Fibroblast of skin of scalp (primary cell): ENCODE measurements at regions not wholly inside any gene's neighbourhood (a gene's known extent, or its start where the extent isn't known, plus 50 kb on each side); places are given as distances from the start of the nearest gene placed in this dataset.
"Not testable (repeated sequence)": the region's sequence is repeated elsewhere in the genome, so short reads cannot be mapped to it uniquely, and the experiment has no call there.

Source experiments
- DNase-seq: peaks from one replicate; pipeline ENCODE4 v3.0.0-alpha.2; 2013

- no peak for DNase-seq
Observed at GRCh38 chrX:99398545-99398944, 1011.5 kb downstream of the PCDH19 start.

DNA sequence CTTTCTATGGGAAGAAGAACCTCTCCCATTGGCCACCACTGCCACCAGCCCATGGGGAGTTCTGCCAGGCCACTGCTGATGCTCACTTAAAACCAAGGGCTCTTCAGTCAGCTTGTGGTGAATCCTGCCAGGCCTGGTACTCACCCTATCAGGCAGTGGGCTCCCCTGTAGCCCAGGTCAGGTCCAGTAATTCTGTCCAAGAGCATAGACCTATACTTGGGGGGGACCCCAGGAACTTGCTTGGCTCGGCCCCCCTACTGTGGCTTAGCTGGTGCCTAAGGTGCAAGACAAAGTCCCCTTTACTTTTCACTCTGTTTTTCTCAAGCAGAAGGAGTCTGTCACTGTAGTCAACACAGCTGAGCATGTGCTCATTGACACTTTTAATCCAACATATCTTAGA, 1012.2 kb downstream of the PCDH19 start:
- no peak for DNase-seq

DNA sequence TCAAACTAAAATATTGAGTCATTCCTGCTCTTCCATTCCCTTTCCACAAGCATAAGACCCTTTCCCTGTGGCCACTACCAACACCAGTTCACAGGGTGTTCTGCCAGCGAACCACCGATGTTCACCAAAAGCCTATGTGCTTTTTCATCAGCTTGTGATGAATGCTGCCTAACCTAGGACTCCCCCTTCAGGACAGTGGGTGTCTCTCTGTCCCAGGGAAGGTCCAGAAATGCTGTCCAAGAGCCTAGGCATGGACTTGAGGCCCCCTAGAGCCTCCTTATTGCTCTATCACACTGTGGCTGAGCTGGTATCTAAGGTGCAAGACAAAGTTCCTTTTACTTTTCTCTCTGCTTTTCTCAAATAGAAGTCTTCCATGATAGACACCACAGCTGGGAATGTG, 1015.6 kb downstream of the PCDH19 start:
- DNase-seq, result no peak

- DNase-seq, result no peak
Observed at GRCh38 chrX:99384594-99385374, 1025.3 kb downstream of the PCDH19 start.

DNA sequence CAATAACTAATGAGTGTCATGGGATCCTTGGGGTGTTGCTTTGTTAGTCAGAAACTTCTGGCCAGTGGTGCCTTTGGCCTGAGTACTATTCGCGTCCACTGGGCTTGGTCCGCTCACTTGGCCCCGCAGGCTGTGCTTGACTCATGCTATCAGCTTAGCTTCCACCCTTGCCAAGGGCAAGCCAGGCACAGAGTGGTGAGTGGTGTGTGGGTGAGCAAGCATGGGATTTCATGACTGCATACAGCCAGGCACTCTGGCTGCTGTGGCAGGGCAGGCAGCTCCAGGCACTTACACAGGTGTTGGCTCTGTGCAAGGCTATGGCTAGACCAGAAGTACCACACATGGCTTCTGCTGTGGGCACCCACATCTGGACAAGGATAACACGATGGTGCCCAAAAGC, 1026.3 kb downstream of the PCDH19 start:
- DNase-seq, result no peak

GRCh38 chrX:99371976-99372595, 1038.0 kb downstream of the PCDH19 start:
- DNase-seq, result no peak

GRCh38 chrX:99353412-99353811, 1056.7 kb downstream of the PCDH19 start:
- no peak for DNase-seq

GRCh38 chrX:99348256-99348655, 1061.8 kb downstream of the PCDH19 start:
- no peak for DNase-seq

- DNase-seq, result no peak
Observed at GRCh38 chrX:99308302-99308701, 1101.8 kb downstream of the PCDH19 start.

GRCh38 chrX:99305573-99305972, 1104.5 kb downstream of the PCDH19 start:
- DNase-seq, result no peak

- DNase-seq, result peak; percentile 10
Observed at GRCh38 chrX:99301990-99302389, 1108.1 kb downstream of the PCDH19 start.

GRCh38 chrX:99271641-99272040, 1138.4 kb downstream of the PCDH19 start:
- no peak for DNase-seq

DNA sequence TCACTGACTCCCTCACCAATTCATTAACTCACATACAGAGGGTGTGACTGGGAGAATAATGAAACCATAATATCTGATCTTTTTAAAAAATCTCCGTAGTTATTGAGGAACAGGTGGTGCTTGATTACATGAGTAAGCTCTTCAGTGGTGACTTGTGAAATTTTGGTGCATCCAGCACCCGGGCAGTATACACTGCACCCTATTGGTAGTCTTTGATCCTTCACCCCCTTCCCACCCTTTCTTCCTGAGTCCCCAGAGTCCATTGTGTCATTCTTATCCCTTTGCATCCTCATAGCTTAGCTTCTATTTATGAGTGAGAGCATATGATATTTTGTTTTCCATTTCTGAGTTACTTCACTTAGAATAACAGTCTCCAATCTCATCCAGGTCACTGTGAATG, 1143.8 kb downstream of the PCDH19 start:
- no peak for DNase-seq

- peak; percentile 1 for DNase-seq
Observed at GRCh38 chrX:99248180-99248579, 1161.9 kb downstream of the PCDH19 start.

DNA sequence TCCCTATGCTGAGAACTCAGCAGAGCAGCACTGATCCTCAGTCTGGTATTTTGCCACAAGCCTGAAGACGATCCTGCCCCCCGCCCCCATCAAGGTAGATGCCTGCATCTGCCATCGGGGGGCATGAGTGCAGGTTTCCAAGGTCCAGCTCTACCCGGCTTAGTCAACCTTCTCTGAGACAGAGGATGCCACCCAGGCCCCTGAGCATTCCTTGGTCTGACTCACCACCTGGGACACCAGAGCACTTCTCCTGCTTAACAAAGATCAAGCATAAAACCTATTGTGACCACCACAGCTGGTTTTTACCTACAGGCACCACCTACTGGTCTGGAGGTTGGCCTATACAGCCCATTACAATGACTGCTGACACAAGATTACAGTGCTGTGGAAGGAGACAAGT, 1168.1 kb downstream of the PCDH19 start:
- no peak for DNase-seq

GRCh38 chrX:99234384-99234783, 1175.7 kb downstream of the PCDH19 start:
- not testable (repeated sequence) for DNase-seq

- DNase-seq, result no peak
Observed at GRCh38 chrX:99192421-99192820, 1217.7 kb downstream of the PCDH19 start.

DNA sequence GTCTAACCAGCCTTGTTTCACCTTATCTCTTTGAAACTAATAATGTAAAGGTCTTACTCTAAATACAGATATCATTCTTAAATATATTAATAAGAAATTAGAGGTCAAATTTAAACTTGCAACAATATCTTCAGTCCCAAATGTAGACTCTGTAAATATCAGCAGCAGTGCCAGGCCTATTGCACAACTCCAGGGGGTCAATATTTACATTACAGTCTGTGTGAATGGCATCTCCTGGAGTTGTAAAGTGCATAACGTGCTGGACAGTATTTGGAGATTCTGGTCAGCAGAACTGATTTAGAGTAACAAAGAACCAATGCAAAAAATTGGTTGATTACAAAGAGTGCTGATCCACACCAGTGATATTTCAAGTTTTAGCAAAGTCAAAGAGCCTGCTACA, 1225.9 kb downstream of the PCDH19 start:
- DNase-seq, result no peak

DNA sequence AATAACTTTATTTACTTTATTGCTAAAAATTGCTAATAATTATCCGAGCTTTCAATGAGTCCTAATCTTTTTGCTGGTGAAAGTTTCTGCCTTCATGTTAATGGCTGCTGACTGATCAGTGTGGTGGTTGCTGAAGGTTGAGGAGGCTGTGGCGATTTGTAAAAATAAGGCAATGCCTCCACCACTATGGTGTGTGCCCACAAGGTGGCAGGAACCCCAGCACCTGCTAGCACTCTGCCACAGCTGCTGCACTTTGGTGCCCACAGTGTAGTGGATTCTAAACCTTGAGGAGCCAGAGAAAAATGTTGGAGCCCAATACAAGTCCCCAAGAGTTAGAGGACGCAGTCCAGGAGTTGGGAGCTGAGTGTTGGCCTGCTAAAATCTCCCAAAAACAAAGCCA, 1237.1 kb downstream of the PCDH19 start:
- no peak for DNase-seq

DNA sequence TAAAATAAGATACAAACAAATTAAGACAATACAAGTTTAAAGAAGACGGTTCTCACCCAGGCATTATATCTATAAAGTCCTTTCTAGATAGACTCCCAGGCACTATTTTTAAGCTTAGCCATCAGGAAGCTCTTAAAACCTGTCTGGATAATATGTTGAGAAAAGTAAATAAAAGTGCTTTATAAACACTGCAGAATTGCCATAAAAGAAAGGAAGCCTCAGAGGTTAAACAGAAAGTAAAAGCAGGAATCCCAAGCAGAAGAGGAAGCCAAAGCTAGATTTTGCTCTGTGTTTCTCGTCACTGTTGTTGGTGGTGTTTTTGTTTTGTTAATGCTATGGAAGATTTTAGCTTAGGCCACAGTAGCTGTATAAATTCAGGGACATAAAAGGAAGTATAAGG, 1267.3 kb downstream of the PCDH19 start:
- no peak for DNase-seq

DNA sequence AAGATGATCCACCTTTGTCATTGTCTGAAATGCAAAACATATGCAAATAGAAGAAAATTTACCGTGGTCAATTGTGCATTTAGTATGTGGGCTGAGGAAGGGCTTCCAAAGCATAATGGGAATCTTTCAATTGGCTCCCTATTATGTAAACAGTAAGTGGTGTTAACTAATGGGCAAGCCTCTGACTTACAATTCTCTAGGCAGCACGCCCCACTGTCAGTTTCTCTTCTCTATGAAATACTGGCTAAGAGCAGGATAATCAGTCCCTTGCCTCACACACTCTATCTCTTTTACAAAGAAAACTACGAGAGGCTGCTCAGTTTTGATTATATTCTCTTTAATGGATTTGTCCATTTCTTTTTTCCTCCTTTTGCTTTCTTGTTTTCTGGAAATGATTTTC, 1272.6 kb downstream of the PCDH19 start:
- DNase-seq, result no peak

DNA sequence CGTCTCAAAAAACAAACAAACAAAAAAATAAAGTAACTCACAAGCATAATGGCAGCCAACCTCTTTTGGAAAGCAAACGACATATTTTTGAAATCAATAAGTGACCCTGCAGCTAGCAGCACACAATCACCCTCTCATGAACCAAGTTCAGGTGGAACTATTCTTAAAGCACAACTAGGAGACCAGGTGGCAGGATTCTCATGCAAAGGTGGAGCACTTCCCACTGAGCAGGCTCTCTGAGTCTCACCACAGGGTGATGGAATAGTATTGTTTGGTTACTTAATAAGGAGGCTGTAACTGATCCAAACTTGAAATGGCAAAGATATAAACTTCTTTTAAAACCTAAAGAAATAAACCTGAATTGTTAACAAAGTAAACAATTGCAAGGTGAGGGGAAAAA, 1293.1 kb downstream of the PCDH19 start:
- DNase-seq, result no peak

GRCh38 chrX:99095965-99096635, 1314.0 kb downstream of the PCDH19 start:
- DNase-seq, result no peak

- DNase-seq, result no peak
Observed at GRCh38 chrX:99091459-99091858, 1318.6 kb downstream of the PCDH19 start.
